K562 (cell line): ENCODE measurements at regions not wholly inside any gene's neighbourhood (a gene's known extent, or its start where the extent isn't known, plus 50 kb on each side); places are given as distances from the start of the nearest gene placed in this dataset.

Experiments
- ATAC-seq: fragments of 200-7000 bp; cut with Tn5 transposase; 3 replicates; pipeline ENCODE4 v1.9.1; 2020; ENCODE audit warnings: moderate library complexity
- BruUV-seq: library from RNA; stranded (reverse); fragments of 400-500 nt; replicated peaks from 2 replicates; lab custom pipeline; 2021; lab: Mats Ljungman, UMichigan
- CTCF ChIA-PET: fragments of 300-600 bp; formaldehyde crosslinking; extraction: SDS; loops from one replicate; lab custom pipeline; 2021; ENCODE audit warnings: low intra/inter-chr PET ratio; lab: Yijun Ruan, JAX
- POLR2A ChIA-PET: fragments of 300-600, 350-650 bp; sonication (Branson Sonifier 250); formaldehyde crosslinking; extraction: SDS; loops from one replicate; lab custom pipeline; 2021; ENCODE audit warnings: antibody characterized with exemption, inconsistent platforms; lab: Yijun Ruan, JAX
- DNase-seq, 4 experiments: peaks; one replicate each; pipeline versions ENCODE4 v3.0.0 to v3.0.0-alpha.2; 2011 to 2018; ENCODE audit warnings: low spot score in 3 of 4, mixed read lengths in 3 of 4; ENCODE audit errors: extremely low read depth in 1 of 4
- FAIRE-seq: peaks from 2 replicates; lab custom pipeline; 2011; peaks lifted over from hg19 to GRCh38; lab: Jason Lieb, UNC
- H2AFZ ChIP-seq: 2 replicates; pipeline ENCODE4 v1.6.0; 2011; ENCODE audit warnings: low read depth, low read length, control low read depth, inconsistent platforms
- H3K27ac ChIP-seq: fragments of 200-600 bp; 3 replicates; pipeline ENCODE4 v1.8.0; 2011; ENCODE audit warnings: low read depth, mild to moderate bottlenecking, control low read depth, inconsistent platforms, low read length, moderate library complexity, mixed read lengths; ENCODE audit errors: extremely low read depth
- H3K27me3 ChIP-seq, 2 experiments: fragments of 300-600 bp in 1 of 2; 2 replicates in 1 of 2; 3 replicates in 1 of 2; pipeline versions ENCODE4 v1.6.0 to v1.8.0; 2011; ENCODE audit warnings: inconsistent platforms in 2 of 2, low read length in 2 of 2, mild to moderate bottlenecking in 1 of 2, mixed read lengths in 1 of 2, moderate library complexity in 1 of 2; ENCODE audit not compliant: control insufficient read depth in 2 of 2, insufficient read depth in 2 of 2
- H3K36me3 ChIP-seq: fragments of 300-600 bp; 3 replicates; pipeline ENCODE4 v1.8.0; 2011; ENCODE audit warnings: mild to moderate bottlenecking, low read length, inconsistent platforms; ENCODE audit not compliant: control insufficient read depth, insufficient read depth
- H3K4me1 ChIP-seq, 2 experiments: fragments of 200-600 bp in 1 of 2; replicated peaks in 1 of 2; 2 replicates in 1 of 2; 3 replicates in 1 of 2; pipeline versions ENCODE4 v1.5.1 to v1.8.0; 2011; ENCODE audit warnings: inconsistent platforms in 2 of 2, low read length in 2 of 2, mild to moderate bottlenecking in 1 of 2, mixed read lengths in 1 of 2, moderate library complexity in 1 of 2; ENCODE audit not compliant: control insufficient read depth in 2 of 2, insufficient read depth in 2 of 2
- H3K4me2 ChIP-seq: 2 replicates; pipeline ENCODE4 v1.6.1; 2011; ENCODE audit warnings: low read length, control low read depth, inconsistent platforms, mixed read lengths; ENCODE audit not compliant: insufficient read depth
- H3K4me3 ChIP-seq: fragments of 200-600 bp; sonication (generic), shearing (Covaris generic); 2 replicates; pipeline ENCODE4 v1.5.1; 2016; ENCODE audit warnings: control low read depth, inconsistent platforms
- H3K79me2 ChIP-seq: fragments of 200-600 bp; 3 replicates; pipeline ENCODE4 v1.8.0; 2011; ENCODE audit warnings: low read length, inconsistent platforms; ENCODE audit not compliant: control insufficient read depth, insufficient read depth
- H3K9ac ChIP-seq, 2 experiments: 2 replicates each; pipeline versions ENCODE4 v1.6.0 to v1.6.1; 2011; ENCODE audit warnings: low read depth in 2 of 2, low read length in 2 of 2, control low read depth in 1 of 2, inconsistent platforms in 1 of 2, mild to moderate bottlenecking in 1 of 2, mixed read lengths in 1 of 2; ENCODE audit not compliant: insufficient read depth in 1 of 2
- H3K9me1 ChIP-seq: one replicate; pipeline ENCODE4 v1.6.0; 2011; ENCODE audit warnings: inconsistent platforms, mild to moderate bottlenecking, low read length, moderate library complexity; ENCODE audit not compliant: control insufficient read depth, insufficient read depth
- H3K9me3 ChIP-seq: replicated peaks from 2 replicates; pipeline ENCODE4 v1.5.1; 2011; ENCODE audit warnings: low read depth, low read length, inconsistent platforms; ENCODE audit not compliant: control insufficient read depth, insufficient read depth
- H4K20me1 ChIP-seq: replicated peaks from 2 replicates; pipeline ENCODE4 v1.6.1; 2011; ENCODE audit warnings: low read length, inconsistent platforms, mixed read lengths; ENCODE audit not compliant: control insufficient read depth, insufficient read depth
- CEBPG ChIP-seq, 3 experiments: fragments of 200-800 bp in 1 of 3; sonication (Bioruptor generic) in 1 of 3; sonication (generic) in 1 of 3; formaldehyde crosslinking in 1 of 3; IDR thresholded peaks in 2 of 3; conservative IDR thresholded peaks in 1 of 3; 2 replicates each; pipeline versions ENCODE4 v1.6.1 to v1.8.0; 2016 to 2022; ENCODE audit warnings: missing compliant biosample characterization in 2 of 3, missing genetic modification characterization in 2 of 3, mild to moderate bottlenecking in 1 of 3, missing genetic modification reagents in 1 of 3
- PCBP2 ChIP-seq: fragments of 200-400 bp; formaldehyde crosslinking; IDR thresholded peaks from 2 replicates; pipeline ENCODE4 v1.6.1; 2018; ENCODE audit warnings: low read length, low read depth, mild to moderate bottlenecking, moderate library complexity; ENCODE audit not compliant: poor library complexity, severe bottlenecking
- WGBS: fragments of 100-300 bp; shearing (Covaris generic); methylation state at CpG from one replicate; pipeline ENCODE4 v1.1.6; 2016; ENCODE audit warnings: low coverage, mixed read lengths; ENCODE audit not compliant: insufficient coverage; ENCODE audit errors: missing lambda C conversion rate; 5-methylcytosine and 5-hydroxymethylcytosine counted together
- in situ Hi-C: fragments of 300-500 bp; cut with MboI; formaldehyde crosslinking; loops from 4 replicates; pipeline ENCODE4 v1.15.0; 2018; ENCODE audit warnings: inconsistent platforms, mixed read lengths
- intact Hi-C: fragments of 100-400 bp; cut with micrococcal nuclease; formaldehyde crosslinking; loops from 2 replicates; pipeline ENCODE4 v1.14.2; 2022
- TF ChIP-seq, protein P1 (sequence below), 3 experiments: fragments of 200-800 bp in 1 of 3; fragments of 250-450 bp in 1 of 3; fragments of 450-650 bp in 1 of 3; sonication (Bioruptor Pico) in 1 of 3; sonication (Bioruptor generic) in 1 of 3; formaldehyde crosslinking in 1 of 3; IDR thresholded peaks; 2 replicates each; pipeline versions ENCODE4 v1.6.1 to v1.8.0; 2016 to 2022; ENCODE audit warnings: mild to moderate bottlenecking in 2 of 3, missing genetic modification characterization in 2 of 3, missing compliant biosample characterization in 1 of 3, moderate library complexity in 1 of 3
- TF ChIP-seq, protein P2 (sequence below): sonication (generic); formaldehyde crosslinking; IDR thresholded peaks from 2 replicates; pipeline ENCODE4 v1.8.0; 2023; ENCODE audit warnings: mild to moderate bottlenecking, missing genetic modification reagents

DNA sequence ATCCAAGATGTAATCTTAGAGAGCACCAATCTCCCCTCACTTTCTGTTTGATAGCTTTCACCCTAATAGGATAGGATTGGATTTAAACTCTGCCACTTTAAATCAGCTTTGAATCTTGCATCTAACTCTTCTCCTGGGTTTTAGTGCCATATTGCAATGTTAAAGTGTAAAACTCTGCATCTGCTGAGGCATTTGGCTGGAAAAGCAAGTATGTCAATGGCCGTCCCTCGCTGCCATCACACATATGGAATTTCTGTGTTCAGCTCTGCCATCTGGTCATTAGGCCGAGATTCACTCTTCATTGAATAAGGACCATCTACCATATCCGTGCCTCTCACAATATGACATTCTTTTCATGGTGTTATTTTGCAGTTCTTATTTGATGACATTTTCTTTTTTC lies 728.1 kb upstream of the PIK3C3 start (continued):
- TF ChIP-seq CEBPG (CRISPR knock-in tag; IDR thresholded peaks at IDR 0.05) (no peak), CEBPG (tag; conservative IDR thresholded peaks at IDR 0.05 in 1 of 2, IDR thresholded peaks at IDR 0.05 in 1 of 2) (no peak)

DNA sequence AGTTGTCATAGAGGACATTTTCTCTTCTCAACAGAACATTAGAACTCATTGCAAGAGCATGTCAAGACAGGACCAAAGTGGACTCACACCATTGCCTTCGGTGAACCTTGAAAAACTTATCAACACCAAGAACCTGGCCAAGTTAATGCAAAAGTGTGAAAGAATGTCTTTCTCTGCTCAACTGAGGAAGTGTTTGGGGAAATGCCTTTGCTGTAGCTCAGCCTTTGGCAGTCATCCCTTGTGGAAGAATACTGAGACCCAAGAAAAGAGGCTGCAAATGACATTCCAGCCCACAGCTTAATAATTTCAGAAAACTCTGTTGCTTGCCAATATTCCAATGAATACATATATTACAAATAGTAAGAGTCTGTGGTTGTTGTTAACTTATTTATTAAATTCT lies 728.8 kb upstream of the PIK3C3 start:
- no TSS peak for BruUV-seq
- FAIRE-seq (no peak), ATAC-seq (no peak), DNase-seq (no peak)
- H3K4me3 ChIP-seq, result no peak overlapping the region
- H3K4me1 ChIP-seq, result no peaks in the 10 kb centered on the region
- no peaks in the 10 kb centered on the region for H3K36me3 ChIP-seq
- 0% methylated on average over 1 of the region's 1 CpG for WGBS
- CTCF ChIA-PET, result no interaction called here
- intact Hi-C loops (no loop called here), in situ Hi-C loops (no loop called here)
- no peak overlapping the region for H3K4me2 ChIP-seq
- H3K27me3 ChIP-seq, result no peaks in the 10 kb centered on the region
- no peak overlapping the region for H2AFZ ChIP-seq
- TF ChIP-seq PCBP2, result no peak
- TF ChIP-seq, protein P1, sequence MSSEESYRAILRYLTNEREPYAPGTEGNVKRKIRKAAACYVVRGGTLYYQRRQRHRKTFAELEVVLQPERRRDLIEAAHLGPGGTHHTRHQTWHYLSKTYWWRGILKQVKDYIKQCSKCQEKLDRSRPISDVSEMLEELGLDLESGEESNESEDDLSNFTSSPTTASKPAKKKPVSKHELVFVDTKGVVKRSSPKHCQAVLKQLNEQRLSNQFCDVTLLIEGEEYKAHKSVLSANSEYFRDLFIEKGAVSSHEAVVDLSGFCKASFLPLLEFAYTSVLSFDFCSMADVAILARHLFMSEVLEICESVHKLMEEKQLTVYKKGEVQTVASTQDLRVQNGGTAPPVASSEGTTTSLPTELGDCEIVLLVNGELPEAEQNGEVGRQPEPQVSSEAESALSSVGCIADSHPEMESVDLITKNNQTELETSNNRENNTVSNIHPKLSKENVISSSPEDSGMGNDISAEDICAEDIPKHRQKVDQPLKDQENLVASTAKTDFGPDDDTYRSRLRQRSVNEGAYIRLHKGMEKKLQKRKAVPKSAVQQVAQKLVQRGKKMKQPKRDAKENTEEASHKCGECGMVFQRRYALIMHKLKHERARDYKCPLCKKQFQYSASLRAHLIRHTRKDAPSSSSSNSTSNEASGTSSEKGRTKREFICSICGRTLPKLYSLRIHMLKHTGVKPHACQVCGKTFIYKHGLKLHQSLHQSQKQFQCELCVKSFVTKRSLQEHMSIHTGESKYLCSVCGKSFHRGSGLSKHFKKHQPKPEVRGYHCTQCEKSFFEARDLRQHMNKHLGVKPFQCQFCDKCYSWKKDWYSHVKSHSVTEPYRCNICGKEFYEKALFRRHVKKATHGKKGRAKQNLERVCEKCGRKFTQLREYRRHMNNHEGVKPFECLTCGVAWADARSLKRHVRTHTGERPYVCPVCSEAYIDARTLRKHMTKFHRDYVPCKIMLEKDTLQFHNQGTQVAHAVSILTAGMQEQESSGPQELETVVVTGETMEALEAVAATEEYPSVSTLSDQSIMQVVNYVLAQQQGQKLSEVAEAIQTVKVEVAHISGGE (CRISPR knock-in tag; IDR thresholded peaks at IDR 0.05), result no peak
- TF ChIP-seq, protein P2, sequence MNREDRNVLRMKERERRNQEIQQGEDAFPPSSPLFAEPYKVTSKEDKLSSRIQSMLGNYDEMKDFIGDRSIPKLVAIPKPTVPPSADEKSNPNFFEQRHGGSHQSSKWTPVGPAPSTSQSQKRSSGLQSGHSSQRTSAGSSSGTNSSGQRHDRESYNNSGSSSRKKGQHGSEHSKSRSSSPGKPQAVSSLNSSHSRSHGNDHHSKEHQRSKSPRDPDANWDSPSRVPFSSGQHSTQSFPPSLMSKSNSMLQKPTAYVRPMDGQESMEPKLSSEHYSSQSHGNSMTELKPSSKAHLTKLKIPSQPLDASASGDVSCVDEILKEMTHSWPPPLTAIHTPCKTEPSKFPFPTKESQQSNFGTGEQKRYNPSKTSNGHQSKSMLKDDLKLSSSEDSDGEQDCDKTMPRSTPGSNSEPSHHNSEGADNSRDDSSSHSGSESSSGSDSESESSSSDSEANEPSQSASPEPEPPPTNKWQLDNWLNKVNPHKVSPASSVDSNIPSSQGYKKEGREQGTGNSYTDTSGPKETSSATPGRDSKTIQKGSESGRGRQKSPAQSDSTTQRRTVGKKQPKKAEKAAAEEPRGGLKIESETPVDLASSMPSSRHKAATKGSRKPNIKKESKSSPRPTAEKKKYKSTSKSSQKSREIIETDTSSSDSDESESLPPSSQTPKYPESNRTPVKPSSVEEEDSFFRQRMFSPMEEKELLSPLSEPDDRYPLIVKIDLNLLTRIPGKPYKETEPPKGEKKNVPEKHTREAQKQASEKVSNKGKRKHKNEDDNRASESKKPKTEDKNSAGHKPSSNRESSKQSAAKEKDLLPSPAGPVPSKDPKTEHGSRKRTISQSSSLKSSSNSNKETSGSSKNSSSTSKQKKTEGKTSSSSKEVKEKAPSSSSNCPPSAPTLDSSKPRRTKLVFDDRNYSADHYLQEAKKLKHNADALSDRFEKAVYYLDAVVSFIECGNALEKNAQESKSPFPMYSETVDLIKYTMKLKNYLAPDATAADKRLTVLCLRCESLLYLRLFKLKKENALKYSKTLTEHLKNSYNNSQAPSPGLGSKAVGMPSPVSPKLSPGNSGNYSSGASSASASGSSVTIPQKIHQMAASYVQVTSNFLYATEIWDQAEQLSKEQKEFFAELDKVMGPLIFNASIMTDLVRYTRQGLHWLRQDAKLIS, result no peak
- no peaks in the 10 kb centered on the region for H3K9me3 ChIP-seq
- no peaks in the 10 kb centered on the region for H4K20me1 ChIP-seq
- H3K27ac ChIP-seq, result no peak overlapping the region
- H3K79me2 ChIP-seq, result no peaks in the 10 kb centered on the region
- POLR2A ChIA-PET, result interaction anchor here (0.6 kb wide), 1 partner anchor 37 kb away, joined by 3 read pairs; no protein-coding TSS in a partner anchor
- H3K9ac ChIP-seq, result no peak overlapping the region
- no peaks in the 10 kb centered on the region for H3K9me1 ChIP-seq
